ENCODE measurements at regions not wholly inside any gene's neighbourhood (a gene's known extent, or its start where the extent isn't known, plus 50 kb on each side); places are given as distances from the start of the nearest gene placed in this dataset.

GRCh38 chr6:128740951-128741350, 142.0 kb upstream of the LAMA2 start:
- H3K36me3 ChIP-seq, result no peaks in the 10 kb centered on the region
- H3K4me1 ChIP-seq (replicated peaks), result no peaks in the 10 kb centered on the region
- no peaks in the 10 kb centered on the region for H3K27me3 ChIP-seq (replicated peaks; ENCODE audit: insufficient read depth)
- WGBS, result 100% methylated on average over 1 of the region's 1 CpG
- no peak for DNase-seq (ENCODE audit: low spot score)
- no peaks in the 10 kb centered on the region for H3K9me3 ChIP-seq
- intact Hi-C loops (cut with DNase I), result no loop called here
- TF ChIP-seq CTCF (IDR thresholded peaks at IDR 0.05) (no peak), POLR2AphosphoS5 (IDR thresholded peaks at IDR 0.05) (no peak), POLR2A (IDR thresholded peaks at IDR 0.05) (no peak)
- H3K4me3 ChIP-seq, result no peak overlapping the region
- H3K27ac ChIP-seq, result no peak overlapping the region

- TF ChIP-seq POLR2AphosphoS5 (IDR thresholded peaks at IDR 0.05) (no peak), POLR2A (IDR thresholded peaks at IDR 0.05) (no peak), CTCF (IDR thresholded peaks at IDR 0.05) (no peak)
These were observed 143.8 kb upstream of the LAMA2 start for GRCh38 chr6:128739112-128739511.

GRCh38 chr6:128738112-128738511, 144.8 kb upstream of the LAMA2 start:
- TF ChIP-seq POLR2AphosphoS5 (IDR thresholded peaks at IDR 0.05) (no peak), CTCF (IDR thresholded peaks at IDR 0.05) (no peak), POLR2A (IDR thresholded peaks at IDR 0.05) (no peak)
- Histone ChIP-seq H3K36me3 (no peaks in the 10 kb centered on the region), H3K4me1 (replicated peaks) (no peaks in the 10 kb centered on the region), H3K9me3 (no peaks in the 10 kb centered on the region), H3K4me3 (no peak overlapping the region), H3K27ac (no peak overlapping the region), H3K27me3 (replicated peaks; ENCODE audit: insufficient read depth) (no peaks in the 10 kb centered on the region)
- intact Hi-C loops (cut with DNase I), result no loop called here
- WGBS, result 65% methylated on average over 3 of the region's 3 CpGs
- no peak for DNase-seq (ENCODE audit: low spot score)

More at GRCh38 chr6:128739112-128739511, 143.8 kb upstream of the LAMA2 start:
- Histone ChIP-seq H3K27me3 (replicated peaks; ENCODE audit: insufficient read depth) (no peaks in the 10 kb centered on the region), H3K27ac (no peak overlapping the region), H3K9me3 (no peaks in the 10 kb centered on the region), H3K4me3 (no peak overlapping the region), H3K4me1 (replicated peaks) (no peaks in the 10 kb centered on the region), H3K36me3 (no peaks in the 10 kb centered on the region)
- intact Hi-C loops (cut with DNase I), result no loop called here
- no peak for DNase-seq (ENCODE audit: low spot score)
- 71% methylated on average over 2 of the region's 2 CpGs for WGBS

GRCh38 chr6:128736780-128737179, 146.2 kb upstream of the LAMA2 start:
- no peaks in the 10 kb centered on the region for H3K9me3 ChIP-seq
- intact Hi-C loops (cut with DNase I), result no loop called here
- no peaks in the 10 kb centered on the region for H3K4me1 ChIP-seq (replicated peaks)
- no peak for DNase-seq (ENCODE audit: low spot score)
- no peak for TF ChIP-seq CTCF (IDR thresholded peaks at IDR 0.05)
- TF ChIP-seq POLR2A (IDR thresholded peaks at IDR 0.05), result no peak
- TF ChIP-seq POLR2AphosphoS5 (IDR thresholded peaks at IDR 0.05), result no peak
- no peaks in the 10 kb centered on the region for H3K36me3 ChIP-seq
- no peak overlapping the region for H3K4me3 ChIP-seq
- H3K27me3 ChIP-seq (replicated peaks; ENCODE audit: insufficient read depth), result no peaks in the 10 kb centered on the region
- no peak overlapping the region for H3K27ac ChIP-seq

- intact Hi-C loops (cut with DNase I), result no loop called here
- Histone ChIP-seq H3K4me3 (no peak overlapping the region), H3K27ac (no peak overlapping the region), H3K9me3 (no peaks in the 10 kb centered on the region), H3K27me3 (replicated peaks; ENCODE audit: insufficient read depth) (no peaks in the 10 kb centered on the region), H3K4me1 (replicated peaks) (no peaks in the 10 kb centered on the region), H3K36me3 (no peaks in the 10 kb centered on the region)
- DNase-seq (ENCODE audit: low spot score), result no peak
- TF ChIP-seq POLR2A (IDR thresholded peaks at IDR 0.05) (no peak), CTCF (IDR thresholded peaks at IDR 0.05) (peak in 3 of 4 experiments; percentile 17 to 52 (median 52))
- 89% methylated on average over 2 of the region's 2 CpGs for WGBS
These were observed 151.4 kb upstream of the LAMA2 start for GRCh38 chr6:128731249-128732165.
